OCI-M2 (cell line): ENCODE measurements at regions not wholly inside any gene's neighbourhood (a gene's known extent, or its start where the extent isn't known, plus 50 kb on each side); places are given as distances from the start of the nearest gene placed in this dataset.

Source experiments
- DNase-seq: peaks from one replicate; lab custom pipeline; 2025; ENCODE audit not compliant: unreplicated experiment; lab: John Stamatoyannopoulos, UW

- no peak for DNase-seq
Measured at GRCh38 chr3:120544361-120544760, 51.8 kb upstream of the NDUFB4 start.

GRCh38 chr3:120536642-120537041, 59.5 kb upstream of the NDUFB4 start:
- no peak for DNase-seq

GRCh38 chr3:120532969-120533368, 63.2 kb upstream of the NDUFB4 start:
- no peak for DNase-seq

GRCh38 chr3:120528163-120528562, 68.0 kb upstream of the NDUFB4 start:
- DNase-seq: no peak

- DNase-seq: no peak
Measured at GRCh38 chr3:120526011-120526870, 69.9 kb upstream of the NDUFB4 start.

GRCh38 chr3:120524171-120524923, 71.8 kb upstream of the NDUFB4 start:
- no peak for DNase-seq

GRCh38 chr3:120516136-120516535, 65.3 kb upstream of the FSTL1 start:
- DNase-seq: no peak

GRCh38 chr3:120512655-120513054, 61.9 kb upstream of the FSTL1 start:
- DNase-seq: no peak

GRCh38 chr3:120506828-120507774, 56.3 kb upstream of the FSTL1 start:
- peak; percentile 2 for DNase-seq

- no peak for DNase-seq
Measured at GRCh38 chr3:120506076-120506827, 55.5 kb upstream of the FSTL1 start.

GRCh38 chr3:120503727-120504616, 53.2 kb upstream of the FSTL1 start:
- DNase-seq: no peak

- no peak for DNase-seq
Measured at GRCh38 chr3:120502116-120502515, 51.3 kb upstream of the FSTL1 start.
